ENCODE measurements at regions not wholly inside any gene's neighbourhood (a gene's known extent, or its start where the extent isn't known, plus 50 kb on each side); places are given as distances from the start of the nearest gene placed in this dataset.

DNA sequence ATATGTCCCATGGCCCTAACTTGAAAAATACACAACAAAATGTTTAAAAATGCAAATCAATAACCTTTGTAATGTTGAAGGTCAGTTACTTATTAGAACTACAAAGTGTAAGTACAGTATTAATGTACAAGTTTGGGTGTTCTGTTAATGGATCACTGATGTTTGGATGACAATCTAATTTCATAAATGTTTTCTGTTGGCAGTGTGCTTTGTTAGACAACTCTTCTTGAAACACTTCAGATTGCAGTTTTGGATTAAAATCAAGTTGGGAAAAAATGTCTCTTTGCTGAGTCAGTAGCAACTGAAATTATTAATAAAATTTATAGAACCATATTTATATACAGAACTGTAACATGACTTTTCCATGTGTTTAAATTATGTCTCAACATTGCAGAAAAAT lies 1063.5 kb upstream of the PCDH9 start:
- DNase-seq (ENCODE audit: low spot score): no peak

DNA sequence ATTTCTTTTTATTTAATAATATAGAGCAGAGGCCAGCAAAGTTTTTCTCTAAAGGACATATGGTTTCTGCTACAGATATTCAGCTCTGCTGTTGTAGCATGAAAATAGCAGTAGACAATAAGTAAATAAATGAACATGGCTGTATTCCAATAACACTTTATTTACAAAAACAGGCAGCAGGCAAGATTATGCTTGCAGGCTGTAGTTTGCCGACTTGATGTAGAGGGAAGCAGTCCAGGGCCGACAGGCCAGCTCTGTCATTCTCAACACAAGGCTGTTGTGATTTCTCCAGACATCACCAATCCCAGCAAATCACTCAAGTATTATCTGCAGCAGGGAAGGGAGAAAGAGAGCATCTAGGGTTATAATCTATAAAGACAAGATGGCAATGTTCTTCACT lies 1062.5 kb upstream of the PCDH9 start:
- no peak for DNase-seq (ENCODE audit: low spot score)

DNA sequence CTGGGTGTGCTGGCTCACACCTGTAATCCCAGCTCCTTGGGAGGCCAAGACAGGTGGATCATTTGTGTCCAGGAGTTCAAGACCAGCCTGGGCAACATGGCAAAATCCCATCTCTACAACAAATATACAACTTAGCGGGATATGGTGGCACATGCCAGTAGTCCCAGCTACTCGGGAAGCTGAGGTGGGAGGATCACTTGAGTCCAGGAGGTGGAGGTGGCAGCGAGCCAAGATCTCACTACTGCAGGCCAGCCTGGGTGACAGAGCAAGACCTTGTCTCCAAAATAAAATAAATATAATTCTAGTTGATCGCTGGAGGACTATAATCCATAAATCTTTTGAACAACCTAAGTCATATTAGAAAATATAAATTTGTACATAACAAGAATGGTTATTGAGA lies 1061.5 kb upstream of the PCDH9 start:
- DNase-seq (ENCODE audit: low spot score): no peak

DNA sequence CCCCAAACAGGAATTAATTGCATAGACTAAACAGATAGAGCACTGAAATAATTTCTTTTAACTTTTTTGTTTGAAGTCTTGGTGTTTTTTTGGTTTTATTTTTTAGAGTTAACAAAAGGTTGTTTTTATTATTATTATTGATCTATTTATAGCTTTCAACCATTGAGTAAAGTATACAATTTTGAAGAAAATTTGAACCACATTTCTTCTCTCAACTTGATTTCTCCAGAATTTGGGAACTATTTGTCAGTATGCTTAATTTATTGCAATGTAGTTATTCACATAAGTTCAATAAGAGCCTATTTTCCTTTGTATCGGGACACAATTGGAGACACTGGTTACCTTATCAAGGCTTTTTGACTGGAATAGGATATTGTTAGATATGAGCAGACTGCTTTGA lies 1045.6 kb upstream of the PCDH9 start:
- DNase-seq (ENCODE audit: low spot score): no peak

DNA sequence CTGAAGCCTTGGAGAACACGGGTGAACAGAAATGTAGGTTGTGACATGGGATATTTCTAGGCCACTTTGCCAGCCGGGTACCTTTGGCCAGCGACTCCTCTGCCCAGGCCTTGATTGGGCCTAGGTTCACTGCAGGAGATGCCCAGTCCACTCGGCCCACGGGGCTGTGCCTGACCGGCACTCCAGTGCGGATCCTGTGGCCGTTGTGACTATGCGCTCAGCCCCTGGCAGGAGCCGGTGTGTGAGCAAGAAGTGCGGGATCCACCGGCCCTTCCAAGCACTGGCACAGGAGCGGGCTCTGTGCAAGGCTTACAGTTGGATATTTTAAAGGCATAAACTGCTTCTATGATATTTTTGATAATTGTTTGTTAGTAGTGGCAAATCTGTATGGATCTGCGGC lies 1042.5 kb upstream of the PCDH9 start:
- DNase-seq (ENCODE audit: low spot score): no peak

DNA sequence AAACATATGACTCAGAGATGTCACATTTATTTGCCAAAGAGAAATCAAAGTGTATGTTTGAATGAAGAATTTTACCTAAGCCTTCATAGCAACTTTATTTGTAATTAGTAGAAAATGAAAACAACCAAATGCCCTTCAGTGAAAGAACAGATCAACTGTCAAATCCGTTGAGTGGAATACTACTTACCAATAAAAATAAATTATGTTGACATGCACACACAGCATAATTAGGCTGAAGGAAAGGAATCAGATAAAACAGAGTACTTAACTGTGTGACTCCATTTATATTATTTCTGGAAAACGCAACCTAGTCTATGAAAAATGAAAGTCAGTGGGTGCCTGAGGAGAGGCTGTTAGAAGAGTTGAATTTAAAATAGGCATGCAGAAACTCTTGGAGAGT lies 1034.6 kb upstream of the PCDH9 start:
- DNase-seq (ENCODE audit: low spot score): no peak

DNA sequence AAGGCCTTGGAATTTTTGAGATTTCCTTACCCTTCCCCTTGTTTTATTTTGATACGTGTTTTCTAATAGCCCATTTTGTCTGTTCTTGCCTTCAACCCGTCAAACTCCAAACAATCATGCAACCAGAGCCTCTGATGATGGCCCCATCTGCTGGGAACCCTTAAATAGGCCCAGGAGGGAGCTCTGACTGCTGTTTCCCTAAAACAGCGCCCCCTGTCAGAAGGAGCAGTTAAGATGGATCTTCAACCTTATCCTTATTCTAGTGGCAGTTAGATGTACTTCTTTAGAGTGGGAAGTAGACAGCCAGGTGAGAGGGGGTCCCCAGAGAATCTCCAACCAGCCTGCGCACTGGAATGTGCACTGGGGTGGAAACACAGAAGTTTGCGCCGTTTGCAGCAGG lies 1031.0 kb upstream of the PCDH9 start:
- no peak for DNase-seq (ENCODE audit: low spot score)

DNA sequence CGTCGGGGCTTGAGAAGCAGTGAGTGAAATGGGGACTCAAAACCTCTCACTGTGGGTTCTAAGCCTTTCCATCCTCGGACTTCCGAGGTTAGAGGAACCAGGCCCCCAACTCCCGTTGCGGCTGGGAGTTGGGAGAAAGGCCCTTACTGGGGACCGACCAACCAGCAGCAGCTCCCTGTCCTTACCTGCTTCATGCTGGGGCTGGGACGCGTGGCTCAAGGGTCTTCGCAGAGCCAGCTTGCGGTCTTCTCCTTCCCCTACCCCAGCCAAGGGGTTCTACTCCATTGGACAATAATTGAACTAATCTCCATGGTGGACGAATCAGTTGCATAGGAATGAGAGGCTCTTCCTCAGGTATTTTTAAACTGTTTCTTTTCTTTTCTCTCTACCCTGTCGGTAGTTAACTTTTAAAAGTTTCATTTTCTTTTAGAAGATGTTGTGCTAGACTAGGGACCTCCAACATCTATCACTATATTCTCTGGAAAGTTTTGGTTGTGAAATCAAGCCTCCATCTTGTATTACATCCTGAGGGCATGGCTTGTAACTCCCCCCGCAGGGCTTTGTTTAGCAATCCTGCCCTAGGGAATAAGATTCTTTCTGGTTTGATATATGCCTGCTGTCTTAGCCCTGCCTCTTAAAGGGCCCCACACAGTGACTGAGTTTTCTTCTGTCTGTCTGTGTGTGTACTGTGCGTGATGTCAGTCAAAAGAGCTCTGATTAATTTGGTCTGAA lies 1027.1 kb upstream of the PCDH9 start:
- no peak for DNase-seq (ENCODE audit: low spot score)

DNA sequence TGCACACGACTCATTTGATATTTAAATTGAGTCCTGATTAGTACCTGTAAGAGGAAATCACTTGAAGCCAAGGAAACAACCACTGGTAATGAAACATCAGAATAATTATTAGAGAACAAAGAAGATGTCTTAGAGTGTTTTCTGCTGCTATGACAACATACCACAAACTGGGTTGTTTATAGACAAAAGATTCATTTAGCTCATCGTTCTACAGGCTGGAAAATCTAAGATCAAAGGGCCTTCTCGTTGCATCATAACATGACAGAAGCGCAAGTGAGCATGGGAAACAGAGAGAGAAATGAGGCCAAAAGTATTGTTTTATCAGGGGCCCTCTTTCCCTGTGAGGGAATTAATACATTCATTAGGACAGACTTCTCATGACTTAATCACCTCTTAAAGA lies 1024.0 kb upstream of the PCDH9 start:
- no peak for DNase-seq (ENCODE audit: low spot score)

DNA sequence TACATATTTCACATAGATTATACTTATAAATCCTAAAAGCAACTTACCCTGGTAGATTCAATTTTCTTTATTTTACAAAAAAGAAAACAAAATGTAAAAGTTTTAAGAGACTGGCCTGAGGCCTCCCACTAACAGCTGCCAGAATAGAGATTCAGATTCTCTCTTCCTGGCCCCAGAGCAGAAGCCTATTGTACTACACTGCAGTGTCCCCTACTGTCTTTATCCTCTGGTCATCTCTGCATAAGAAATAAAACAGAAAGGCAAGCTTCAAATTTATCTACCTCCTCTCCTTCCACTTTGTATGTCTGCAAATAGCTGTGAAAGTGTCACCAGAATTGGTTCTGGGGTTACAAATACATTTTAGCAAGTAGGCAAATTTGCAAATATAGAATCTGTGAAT lies 1004.1 kb upstream of the PCDH9 start:
- no peak for DNase-seq (ENCODE audit: low spot score)

DNA sequence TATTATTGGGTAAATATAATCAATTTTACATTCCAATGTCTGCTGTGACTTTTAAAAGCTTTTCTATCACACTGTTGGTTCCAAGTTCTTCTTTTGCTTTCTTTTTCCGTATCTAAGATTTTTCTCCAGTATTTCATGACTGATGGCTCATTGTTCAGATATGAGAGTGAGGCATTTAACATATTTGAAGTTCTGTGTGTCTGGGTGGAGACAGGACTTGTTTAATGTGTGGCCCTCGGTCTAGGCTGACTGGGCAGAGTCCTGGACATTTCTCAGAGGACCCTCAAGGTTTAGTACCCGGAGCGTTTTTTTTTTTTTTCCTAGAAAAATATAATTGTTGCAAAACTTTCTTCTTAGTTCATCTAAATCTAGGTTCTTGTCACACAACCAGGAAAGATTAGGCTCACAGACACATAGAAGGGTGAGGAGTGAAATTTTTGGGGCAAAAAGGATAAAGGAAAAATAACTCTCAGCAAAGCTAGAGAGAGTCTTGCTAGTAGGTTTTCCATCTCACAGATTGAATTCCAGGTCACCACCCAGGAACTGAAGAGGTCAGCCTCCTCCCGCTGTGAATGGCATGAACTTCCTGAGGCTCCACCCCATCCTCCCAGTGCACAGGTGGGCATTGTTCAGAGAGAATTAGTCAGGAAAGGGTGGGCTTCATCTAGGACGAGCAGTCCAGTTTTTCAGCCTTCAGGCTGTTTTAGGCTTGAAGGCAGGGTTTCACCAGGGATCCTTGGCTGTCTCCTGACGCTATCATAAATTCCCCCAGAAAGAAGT lies 1002.4 kb upstream of the PCDH9 start:
- DNase-seq (ENCODE audit: low spot score): no peak

DNA sequence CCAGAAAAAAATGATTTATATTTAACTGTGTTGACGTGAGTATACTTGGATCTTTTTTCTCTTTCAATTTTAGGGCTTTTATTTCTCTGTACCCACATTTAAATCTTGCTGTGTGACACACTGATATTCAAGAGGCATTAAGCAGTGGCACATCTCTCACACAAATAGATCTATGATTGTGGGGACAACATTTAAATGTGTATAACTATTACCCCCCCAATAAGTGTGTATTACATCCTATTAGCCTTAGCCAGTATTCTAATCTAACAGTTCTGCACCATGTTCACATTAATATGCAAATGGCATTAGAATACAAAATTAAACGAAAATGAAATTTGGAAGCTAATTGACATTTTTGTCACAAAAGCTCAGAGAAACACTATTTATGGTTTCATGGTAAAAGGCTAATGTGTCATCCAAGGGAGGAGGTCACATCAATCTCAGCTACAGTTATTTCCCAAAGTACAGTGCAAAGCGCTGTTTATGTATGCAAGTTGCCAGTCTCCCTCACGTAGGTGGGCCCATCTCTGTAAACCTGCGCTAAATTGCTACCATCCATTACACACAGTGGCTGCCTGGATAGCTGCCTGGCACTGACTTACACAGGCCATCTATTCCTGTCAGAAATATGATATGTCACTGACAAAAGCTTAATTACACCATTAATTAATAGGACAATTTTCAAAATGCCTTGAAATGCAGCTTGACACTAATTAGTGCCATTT lies 984.7 kb upstream of the PCDH9 start:
- DNase-seq (ENCODE audit: low spot score): no peak

DNA sequence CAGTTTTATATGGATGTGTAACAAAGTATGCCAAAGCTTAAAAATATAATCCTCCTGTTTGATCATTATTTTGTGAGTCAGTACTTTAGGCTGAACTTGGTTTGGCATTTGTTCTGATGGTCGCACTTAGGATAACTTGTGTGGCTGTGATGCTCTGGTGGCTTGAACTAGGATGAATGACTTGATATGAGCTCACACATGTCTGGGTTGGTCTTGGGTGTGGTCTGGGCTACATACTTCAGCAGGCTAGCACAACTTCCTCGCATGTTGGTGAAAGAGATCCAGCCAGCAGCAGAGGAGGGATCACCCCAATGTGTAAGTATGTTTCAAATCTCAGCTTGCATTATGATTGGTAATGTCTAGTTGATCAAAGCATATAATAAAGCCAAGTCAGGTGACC lies 969.1 kb upstream of the PCDH9 start:
- no peak for DNase-seq (ENCODE audit: low spot score)

DNA sequence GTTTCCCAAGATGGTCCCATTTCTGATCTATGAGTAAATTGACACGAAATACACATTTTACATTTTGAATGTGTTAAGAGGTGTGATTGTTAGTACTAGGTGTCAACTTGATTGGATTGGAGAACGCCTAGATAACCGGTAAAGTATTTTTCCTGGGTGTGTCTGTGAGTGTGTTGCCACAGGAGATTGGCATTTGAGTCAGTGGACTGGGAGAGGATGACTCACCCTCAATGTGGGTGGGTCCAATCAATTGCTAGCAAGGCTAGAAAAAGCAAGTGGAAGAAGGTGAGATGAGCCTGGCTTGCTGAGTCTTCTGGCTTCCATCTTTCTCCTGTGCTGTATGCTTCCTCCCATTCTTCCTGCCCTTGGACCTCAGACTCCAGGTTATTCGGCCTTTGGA lies 960.7 kb upstream of the PCDH9 start:
- DNase-seq (ENCODE audit: low spot score): no peak

DNA sequence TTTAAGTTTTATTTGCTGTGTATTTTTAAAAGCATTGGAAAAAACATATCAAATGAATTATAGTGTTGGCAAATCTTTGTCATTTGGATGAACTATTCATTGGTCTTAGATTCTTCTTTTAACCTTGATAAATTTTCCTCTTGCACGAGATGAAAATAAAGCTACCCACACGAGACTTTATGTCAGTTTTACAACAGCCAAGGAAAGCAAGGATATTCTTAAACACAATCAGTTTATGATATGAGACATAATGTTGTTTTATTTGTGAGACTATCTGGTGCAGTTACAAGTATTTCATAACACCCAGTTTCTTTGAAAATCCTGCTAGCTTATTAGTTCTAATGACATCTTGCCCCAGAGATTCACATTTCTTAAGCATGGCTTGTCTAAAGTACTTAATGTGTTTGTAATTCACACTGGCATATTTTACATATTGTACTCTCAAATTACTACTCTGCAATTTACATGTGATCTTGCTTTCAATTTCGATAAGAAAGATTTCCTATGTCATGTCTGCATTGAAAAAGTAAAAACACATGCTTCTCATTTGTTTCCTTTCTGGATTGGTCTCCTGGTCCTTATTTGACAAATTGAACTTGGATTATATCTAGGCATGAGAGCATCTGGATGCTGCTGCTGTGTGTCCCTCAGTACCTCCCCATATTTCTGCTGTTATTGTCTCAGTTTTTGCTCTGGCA lies 955.5 kb upstream of the PCDH9 start:
- no peak for DNase-seq (ENCODE audit: low spot score)

DNA sequence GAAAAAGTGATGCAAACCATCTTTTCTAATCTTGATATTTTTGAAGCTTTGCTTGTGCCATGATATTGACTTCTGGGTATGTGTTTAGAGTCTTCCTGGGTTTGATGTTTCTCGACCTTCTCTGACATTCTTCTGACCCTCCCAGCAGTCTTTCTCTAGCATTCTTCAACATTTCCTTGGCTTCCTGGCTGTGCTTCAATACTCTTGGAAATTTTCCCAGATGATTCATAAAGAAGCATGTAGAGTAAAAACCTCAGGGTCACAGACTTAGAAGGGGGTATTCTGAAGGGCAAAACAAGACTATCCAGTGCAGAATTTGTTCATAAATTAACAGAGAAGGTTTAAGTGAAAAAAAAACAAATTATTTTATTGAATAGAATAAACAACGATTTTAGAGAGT lies 946.3 kb upstream of the PCDH9 start:
- no peak for DNase-seq (ENCODE audit: low spot score)

DNA sequence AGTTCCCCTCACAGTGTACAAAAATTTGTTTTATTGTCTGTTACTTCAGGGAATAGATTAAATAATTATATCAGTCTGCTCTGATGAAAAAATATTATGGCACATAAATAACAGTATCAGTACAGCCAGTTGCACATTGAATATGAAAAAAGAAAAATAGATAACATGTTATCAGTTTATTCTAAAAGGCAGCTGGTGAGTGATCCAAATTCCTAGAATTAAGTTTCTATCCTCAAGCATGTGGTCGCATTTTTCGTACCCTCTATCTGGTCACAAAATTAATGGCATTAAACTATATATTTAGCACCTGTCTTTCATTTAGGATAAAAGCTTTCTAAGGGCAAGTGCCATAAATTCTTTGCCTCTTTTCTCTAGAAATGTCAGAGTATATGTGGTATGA lies 944.8 kb upstream of the PCDH9 start:
- DNase-seq (ENCODE audit: low spot score): no peak

DNA sequence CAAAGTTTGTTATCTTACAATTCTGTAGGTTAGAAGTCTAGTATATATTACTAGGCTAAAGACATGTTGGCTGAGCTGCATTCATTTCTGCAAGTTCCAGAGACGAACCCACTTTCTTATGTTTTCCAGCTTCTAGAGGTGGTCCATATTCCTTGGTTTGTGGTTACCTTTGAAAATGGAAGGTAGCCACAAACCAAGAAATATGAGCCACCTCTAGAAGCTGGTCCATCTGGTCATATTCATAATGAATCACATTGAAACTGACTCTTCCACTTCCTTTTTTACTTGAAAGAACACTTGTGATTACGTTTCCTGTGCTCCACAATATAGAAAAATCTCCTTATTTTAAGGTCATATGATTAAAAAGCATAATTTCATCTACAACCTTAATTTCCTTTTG lies 943.0 kb upstream of the PCDH9 start:
- DNase-seq (ENCODE audit: low spot score): no peak

DNA sequence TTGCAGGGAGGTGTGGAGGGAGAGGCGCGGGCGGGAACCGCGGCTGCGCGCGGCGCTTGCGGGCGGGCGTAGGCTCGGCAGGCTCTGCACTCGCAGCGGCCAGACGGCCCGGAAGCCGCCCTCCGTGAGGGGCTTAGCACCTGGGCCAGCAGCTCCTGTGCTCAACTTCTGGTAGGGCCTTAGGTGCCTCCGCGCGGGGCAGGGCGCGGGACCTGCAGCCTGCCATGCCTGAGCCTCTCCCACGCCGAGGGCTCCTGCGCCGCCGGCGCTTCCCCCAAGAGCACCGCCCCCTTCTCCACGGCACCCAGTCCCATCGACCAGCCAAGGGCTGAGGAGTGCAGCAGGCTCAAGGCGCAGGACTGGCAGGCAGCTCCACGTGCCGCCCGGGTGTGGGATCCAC lies 940.8 kb upstream of the PCDH9 start:
- DNase-seq (ENCODE audit: low spot score): no peak

DNA sequence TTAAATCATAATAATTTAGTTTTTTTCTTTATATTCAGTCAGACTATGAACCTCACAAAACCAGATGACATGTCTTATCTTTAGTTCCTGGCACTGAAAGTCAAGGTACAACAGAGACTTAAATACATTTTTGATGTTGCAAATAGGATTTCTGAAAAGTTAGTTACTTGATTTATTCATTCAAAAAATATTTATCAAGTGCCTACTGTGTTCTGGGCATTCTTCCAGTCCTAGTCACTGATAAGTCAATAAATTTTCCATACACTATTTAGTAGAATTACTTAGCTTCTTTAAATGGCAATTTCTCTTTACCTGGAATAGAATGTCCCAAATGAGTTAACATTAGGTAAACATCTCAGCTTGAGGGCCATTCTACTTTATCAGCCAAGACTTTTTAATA lies 938.3 kb upstream of the PCDH9 start:
- DNase-seq (ENCODE audit: low spot score): no peak

DNA sequence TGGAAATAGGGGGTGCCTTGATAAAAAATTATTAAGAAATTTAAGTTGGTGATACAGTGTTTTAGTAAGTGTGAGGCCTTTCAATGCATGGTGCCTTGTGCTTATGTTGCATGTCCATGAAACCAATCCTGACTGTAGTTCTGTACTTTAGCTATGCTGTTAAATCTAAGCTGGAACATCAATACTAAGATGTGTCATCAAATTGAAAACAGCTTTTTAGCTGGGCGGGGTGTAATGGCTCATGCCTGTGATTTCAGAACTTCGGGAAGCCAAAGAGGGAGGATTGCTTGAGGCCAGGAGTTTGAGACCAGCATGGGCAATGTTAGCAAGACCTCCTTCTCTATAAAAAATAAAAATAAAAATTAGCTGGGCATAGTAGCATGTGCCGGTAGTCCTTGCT lies 930.3 kb upstream of the PCDH9 start:
- DNase-seq (ENCODE audit: low spot score): no peak

DNA sequence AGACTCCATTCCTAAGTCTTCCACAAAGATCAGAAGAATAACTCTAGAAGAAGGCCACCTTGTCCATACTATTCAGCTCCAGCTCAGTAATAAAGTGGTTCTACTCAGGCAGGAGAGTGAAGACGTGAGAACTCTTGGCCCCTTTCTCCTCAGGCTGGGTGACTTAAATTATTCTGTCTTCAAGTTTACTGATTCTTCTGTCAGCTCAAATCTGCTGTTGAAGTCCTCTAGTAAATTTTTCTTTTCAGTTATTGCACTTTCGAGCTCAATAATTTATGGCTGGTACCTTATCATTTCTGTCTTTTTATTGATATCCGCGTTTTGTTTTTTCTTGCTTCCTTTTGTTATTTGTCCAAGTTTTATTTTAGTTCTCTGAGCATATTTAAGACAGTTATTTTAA lies 922.3 kb upstream of the PCDH9 start:
- no peak for DNase-seq (ENCODE audit: low spot score)

DNA sequence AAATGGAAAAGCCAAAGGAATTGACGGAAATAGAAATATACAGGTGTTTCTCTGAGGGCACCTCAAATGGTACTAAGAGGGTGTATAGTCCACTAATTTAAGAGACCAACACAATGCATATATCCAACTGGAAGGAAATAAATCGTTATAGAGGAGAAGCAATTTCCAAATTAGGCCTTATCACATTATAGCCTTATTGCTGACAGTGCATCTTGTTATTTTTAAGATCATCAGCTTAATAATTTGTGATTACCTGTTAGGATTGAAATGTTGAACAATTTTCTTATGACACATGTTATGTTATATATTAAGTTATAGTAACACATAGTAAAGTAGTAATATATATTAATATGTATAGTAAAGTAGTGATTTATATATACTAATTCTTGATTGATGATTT lies 915.7 kb upstream of the PCDH9 start:
- DNase-seq (ENCODE audit: low spot score): no peak
